Activated naive CD4-positive, alpha-beta T cell treated with anti-CD3 and anti-CD28 coated beads, Interleukin-2, amount 50 U/mL, for 16 hours (primary cell): ENCODE measurements at regions not wholly inside any gene's neighbourhood (a gene's known extent, or its start where the extent isn't known, plus 50 kb on each side); places are given as distances from the start of the nearest gene placed in this dataset.

Experiments
- DNase-seq: peaks from one replicate; pipeline ENCODE4 v3.0.0-alpha.2; 2020

DNA sequence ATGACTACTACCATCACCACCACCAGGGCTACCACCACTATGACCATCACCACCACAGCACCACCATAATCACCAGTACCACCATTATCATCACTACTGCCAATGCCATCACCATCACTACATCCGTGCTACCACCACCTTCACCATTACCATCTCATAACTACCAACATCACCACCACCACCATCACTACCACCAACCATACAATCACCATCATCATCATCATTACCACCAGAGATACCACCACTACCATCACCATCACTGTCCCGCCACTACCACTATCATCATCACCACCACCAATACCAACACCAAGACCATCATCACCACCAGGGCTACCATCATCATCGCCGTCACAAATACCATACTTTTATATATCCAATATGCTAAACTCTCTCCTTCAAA is 369.6 kb upstream of the DYNLRB2 start:
- DNase-seq = no peak

DNA sequence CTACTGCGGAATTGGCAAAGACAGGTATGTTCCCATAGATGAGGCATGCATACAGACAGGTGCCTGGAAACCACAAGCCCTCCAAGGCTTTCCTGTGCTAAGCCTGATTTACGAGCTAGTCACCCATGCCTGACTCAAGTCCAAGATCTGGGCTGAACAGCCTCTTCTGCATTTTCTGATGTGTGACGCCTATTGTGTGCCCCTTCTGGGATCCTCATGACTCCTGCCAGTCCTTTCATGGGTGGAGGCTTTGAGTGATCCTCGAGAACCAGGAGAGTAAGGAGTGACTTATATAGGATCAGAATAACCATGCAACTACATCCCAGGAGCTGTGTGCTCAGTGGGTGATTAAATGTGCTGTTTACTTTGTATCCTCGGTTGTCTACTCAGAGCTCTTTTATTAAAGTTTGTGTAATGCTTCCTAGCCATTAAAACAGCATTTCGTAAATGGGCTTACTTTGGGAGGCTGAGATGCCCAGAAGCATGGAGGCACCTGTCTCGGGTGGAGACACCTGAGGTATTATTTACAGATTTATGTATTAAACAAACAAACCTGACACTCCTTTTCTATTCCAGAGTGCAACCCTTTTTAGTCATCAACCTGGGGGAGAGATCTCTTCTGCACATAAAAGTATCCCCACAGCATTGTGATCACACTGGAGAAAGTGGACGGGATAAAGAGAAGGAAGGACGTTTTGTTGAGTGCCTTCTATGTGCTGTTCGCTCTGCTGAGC is 373.0 kb upstream of the DYNLRB2 start:
- no peak for DNase-seq

DNA sequence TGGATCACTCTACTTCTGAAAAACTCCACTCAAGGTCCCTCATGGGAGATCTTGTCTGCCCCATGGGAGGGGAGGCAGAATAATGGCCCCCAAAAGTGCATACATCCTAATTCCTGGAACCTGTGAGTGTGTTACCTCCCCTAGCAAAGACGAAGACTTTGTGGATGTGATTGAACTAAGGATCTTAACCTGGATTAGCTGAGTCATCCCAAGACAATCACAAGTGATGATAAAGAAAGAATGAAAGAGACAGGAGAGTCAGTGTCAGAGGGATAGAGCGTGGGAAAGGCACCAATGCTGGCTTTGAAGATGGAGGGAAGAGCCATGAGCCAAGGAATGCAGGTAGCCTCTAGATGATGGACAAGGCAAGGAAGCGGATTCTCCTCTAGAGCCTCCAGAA is 374.7 kb upstream of the DYNLRB2 start:
- DNase-seq = no peak

DNA sequence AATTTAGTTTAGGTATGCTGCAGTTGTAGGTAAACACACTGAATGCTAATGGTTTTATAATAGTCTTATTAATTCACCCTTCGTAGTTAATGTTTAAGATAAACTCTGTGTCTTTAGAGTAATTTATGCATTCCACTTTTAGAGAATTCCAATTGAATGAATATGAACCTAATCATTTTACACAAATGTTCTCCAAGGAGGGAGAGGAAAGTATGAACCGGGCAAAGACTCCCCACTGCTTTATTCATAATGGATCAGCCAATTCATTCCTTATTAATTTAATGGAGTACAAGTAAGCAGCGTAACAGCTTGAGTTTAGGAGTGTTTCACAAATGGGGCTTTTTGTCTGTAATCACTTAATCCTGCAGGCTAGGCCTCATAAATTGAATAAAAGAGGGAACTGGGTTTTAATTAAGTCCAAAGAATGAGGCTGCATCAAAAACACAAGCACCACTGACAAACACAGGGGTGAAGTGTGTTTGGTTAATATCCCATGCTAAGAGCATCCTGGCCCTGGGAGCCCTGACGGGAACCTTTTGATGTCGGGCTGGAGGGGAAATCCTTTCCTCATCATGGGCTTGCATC is 375.7 kb upstream of the DYNLRB2 start:
- no peak for DNase-seq

DNA sequence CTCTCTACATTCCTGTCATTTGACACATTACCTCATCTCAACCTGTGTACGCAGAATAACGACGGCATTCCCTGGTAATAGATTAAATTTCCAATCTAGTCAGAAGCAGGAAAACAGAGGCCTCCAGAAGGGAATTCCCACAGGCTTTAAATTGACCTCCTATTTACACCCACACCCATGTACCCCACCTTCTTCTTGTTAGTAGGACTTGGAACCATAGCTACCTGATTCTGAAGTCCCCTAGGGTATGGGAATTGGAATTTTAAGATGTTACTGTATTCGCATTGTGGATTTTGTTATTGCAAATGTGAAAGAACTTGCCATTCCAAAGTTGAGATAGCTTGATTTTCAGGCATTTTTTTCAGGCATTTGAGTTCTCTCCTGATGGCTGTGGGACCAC is 377.5 kb upstream of the DYNLRB2 start:
- no peak for DNase-seq

DNA sequence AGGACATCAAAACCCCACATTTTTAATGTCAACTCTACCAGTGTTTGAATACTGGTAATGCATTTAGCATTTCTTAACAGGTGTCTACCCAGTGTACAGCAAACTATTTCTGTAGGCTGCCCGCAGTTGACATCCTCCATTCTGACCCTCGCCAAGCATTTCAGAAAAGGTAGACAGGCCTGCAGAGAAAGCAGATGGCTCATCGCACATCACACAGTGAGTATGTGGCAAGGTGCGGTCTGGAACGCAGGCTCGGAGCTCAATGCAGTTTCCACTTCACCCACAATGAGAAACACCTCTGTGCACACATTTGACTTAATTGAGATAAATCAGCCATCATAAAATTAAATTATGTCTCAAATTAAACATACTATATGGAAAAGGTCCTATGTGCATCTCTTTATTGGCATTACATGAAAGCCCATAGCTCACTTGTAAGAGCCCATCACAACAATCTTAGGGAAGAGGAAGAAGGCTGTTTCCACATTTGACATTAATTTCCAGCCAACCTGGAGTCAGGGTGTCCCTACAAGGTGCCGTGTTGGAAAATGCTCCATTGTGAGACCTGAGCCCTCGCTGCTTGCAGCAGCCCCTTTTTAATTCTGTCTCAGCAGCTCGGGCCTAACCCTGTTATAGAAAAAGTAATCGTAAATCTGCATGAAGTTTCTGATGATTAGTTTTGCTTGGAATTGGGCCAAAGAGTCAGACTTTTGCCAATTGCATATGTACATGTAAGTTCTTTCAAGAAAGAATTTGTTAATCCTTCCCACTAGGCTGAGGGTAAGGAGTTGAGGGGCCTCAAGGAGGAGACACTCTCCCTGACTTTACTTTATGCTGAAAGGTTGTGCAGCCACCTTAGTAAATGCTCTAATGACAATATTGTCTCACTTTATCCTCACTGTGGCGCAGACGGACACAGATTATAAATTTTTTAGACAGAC is 378.7 kb upstream of the DYNLRB2 start:
- DNase-seq = no peak

DNA sequence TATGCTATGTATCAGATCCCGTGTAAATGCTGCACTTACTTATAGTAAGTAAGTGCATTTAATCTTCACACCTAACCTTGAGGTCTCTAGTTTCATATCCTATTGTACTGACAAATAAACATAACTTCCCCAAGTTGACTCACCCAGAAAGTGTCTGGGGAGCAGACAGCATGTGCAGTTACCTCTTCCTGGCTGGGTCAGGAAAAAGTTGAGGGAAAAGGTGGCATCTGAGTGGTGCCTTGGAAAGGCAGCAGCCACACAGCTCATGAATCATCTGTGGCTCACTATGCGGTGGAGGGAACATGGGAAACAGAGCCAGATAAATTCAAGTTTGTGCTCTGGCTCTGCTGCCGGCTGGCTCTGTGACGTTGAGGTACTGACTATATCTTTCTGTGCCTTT is 382.0 kb upstream of the DYNLRB2 start:
- no peak for DNase-seq

DNA sequence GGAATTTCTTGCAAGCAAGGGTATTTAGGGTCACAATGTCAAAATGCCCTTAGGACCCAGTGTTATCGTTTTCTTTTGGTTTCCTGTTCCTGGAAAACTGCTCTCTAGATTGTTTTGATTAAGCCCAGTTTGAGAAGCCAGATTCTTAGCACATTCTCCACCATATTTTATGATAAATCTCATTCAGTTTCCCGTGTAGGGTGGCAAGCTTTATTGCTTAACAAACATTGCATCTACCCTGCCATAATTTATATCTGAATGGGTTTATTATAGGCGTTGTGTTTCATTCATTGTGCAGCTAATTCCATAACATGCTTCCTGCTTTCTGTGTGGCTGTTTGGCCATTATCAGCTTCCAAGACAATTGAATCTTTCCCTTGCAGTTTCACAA is 389.1 kb upstream of the DYNLRB2 start:
- no peak for DNase-seq

DNA sequence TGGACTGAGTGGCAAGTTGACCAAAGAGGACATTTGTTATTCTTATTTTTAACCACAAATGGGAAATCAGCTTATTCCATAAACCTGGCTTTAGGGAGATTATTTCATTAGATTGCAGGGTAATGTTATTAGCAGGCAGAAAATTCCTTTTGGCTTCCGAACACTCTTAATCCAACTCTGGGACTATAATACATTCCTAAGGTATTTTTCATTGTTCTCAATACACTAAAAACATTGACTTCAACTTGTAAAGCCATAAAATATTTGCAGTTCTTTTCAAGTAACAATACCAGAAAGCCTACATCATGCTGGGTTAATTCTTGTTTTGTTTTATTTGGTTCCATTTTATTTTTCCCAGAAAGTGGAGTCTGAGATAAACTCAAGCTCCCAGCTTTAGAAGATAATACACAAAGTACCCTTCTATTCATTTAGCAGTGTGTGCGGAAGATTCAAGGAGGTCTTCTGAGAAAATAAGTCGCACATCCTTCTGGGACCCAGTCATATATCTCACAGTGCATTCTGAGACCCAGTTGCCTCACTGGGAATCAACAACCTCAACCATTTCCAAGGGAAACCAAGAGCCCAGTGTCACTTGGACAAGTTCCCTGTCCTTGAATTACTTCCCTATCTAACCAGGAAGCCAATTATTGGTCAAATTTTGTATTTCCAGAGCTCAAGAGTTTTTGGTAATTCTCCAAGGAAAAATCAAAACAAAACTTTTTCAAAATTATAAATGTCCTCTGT is 389.6 kb upstream of the DYNLRB2 start:
- DNase-seq = no peak

DNA sequence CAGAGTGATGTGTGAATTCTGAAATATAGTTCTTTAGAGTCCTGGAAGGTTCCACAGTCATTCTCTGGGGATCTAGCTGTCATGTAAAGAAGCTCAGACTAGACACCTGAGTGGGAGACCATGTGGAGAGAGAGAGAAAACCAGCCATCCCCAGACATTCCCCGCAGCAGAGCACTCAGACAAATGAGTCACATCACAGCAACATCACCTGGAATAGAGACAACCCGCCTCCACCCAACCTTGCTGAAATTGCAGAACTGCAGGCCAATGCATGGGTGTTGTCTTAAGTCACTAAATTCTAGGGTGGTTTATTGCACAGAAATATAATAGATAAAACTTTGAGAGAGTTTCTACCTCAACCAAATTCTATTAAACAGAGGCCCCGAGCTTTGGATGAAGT is 392.0 kb upstream of the DYNLRB2 start:
- no peak for DNase-seq

DNA sequence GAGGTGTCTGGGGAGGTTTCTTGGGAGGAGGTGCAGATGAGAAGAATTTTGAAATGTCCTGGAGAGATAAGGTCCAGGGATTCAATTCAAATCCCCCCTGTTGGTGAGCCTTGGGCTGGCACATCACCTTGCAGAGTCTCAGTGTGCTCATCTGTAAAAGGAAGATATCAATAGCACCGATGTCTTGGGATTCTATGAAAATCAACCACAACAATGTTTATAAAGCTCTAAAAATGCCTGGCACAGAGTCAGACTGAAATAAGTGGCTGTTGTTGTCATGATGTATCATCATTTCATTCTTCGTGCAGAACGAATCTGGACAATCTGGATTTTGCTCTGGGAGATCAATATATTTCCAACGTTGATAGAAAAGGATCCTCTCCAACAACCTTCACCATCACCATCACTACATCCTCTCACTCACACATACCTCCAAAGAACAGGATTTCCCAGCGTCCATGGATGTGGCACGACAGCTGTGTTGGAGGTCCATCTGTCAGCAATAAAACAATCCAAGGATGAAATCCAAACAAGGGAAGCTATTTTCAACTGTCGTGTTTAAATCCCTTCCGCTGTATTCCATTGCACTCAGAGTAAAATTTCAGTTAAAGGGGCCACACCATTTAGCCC is 393.7 kb upstream of the DYNLRB2 start:
- DNase-seq = no peak

DNA sequence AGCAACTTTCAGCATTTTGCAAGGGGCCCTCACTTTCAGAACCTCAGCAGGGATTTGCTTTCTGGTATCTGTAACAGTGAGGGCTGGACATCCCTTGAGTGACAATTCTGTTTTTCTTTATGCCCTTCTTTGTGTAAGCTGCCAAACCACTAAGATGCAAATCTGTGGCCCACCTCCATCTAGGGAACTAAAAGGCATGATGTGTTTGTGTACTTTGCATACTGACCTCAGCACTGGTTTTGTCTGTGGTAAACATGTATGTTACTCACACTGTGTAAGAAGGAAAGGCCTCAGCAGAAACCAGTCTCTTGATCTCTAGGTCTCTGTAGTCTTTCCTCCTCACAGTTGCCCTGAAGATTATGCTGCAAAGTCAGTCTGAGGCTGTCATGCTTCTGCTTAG is 396.6 kb upstream of the DYNLRB2 start:
- no peak for DNase-seq

DNA sequence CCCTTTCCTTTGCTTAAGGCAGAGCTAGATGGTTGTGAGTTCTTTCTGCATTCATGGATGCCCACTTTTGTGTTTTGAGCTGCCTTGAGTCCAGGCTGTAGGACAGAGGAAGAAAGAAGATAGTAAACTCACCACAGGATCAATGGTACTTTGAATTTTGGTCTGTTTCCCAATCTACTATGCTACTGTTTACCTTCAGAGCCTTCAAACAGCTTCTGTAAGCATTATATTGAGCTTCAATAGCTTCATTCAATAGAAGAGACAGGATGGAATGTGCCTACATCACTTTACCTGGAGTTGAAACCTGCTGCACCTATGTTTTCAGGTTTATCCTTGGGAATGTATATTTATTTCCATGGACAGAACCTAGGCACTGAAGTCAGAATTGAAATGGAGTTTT is 397.9 kb upstream of the DYNLRB2 start:
- DNase-seq = no peak

DNA sequence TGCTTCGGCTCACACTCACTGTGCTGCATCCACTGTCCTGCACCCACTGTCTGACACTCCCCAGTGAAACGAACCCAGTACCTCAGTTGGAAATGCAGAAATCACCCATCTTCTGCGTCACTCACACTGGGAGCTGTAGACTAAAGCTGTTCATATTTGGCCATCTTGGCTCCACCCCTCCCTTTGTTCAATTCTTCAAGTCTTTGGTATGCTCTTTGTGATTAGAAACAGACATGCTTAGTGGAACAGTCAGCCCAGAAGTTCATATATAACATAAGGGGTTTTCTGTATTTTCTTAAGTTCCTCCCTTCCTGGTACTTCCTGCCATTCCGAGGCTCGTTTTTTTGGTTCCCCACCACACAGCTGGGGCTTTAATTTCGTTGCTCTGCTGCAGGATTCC is 398.5 kb upstream of the DYNLRB2 start:
- DNase-seq = no peak

DNA sequence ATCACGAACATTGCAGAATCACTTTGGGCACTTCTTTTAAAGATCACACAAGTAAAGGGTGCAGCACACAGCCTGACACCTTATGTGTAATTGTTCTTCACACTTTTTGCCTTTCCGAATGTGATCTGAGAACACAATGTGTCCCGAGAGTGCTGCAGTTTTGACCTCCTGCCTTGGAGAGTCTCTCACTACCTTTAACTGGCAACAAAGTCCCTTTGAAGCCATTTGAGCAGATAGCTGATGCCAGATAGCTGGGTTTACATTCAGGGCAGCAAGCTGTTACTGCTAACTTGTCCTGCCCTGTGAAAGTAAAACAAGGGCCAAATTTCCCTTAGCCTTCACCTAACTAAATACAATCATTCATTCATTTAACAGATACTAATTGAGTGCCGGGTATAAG is 411.0 kb upstream of the DYNLRB2 start:
- no peak for DNase-seq

DNA sequence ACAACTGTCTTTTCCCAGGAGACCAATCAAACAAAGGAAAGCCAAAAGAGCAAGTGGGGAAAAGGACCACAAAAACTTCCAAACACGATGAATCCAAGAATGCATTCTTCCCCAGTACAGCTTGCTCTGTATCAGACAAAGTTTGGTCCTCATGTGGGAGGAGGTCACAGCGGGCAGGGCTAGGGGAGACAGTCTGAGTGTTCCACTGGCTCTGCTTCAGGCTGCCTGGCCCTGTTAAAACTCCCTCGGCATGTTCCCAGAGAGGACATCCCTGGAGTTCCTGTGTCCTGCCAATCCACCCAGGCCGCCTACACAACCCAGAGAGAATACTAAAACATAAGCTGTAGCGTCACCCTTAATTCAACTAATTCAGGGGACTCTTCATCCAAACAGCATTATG is 415.1 kb upstream of the DYNLRB2 start:
- no peak for DNase-seq

DNA sequence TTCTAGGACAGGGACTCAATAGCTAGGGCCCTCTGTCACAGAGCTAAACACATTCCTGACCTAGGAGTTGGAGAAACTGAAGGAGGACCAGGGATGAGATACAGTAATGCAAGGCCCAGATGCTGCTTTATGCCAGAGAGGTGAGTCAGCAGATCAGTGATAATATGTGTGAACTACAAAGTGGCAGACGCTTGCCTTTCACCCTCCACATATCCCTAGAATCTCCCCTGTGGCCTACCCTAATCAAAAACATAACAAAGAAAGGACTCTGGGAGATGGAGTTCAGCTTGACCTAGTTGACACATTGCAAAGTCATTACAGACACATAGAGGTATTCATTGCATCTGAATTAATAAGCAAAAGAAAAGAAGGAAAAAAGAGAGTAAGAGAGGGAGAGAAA is 417.6 kb upstream of the DYNLRB2 start:
- DNase-seq = no peak

DNA sequence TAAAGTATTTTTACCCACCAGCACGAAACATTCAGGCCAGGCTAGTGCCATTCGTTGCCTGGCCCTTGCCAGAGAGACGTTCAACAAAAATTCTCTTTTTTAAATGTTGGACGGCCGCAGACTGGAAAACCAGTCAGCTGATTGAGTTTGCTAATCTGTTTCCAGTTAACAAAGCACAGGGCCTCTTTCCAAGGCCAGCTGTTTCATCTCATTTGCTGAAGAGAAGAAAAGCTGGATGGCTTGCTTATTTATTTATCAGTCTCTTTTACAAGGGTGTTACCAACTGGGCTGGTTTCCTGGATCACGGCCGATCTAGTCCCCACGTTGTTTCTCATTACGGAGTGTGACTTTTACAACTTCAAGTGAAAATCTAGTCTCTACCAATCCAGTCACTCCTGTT is 418.7 kb upstream of the DYNLRB2 start:
- DNase-seq = no peak

DNA sequence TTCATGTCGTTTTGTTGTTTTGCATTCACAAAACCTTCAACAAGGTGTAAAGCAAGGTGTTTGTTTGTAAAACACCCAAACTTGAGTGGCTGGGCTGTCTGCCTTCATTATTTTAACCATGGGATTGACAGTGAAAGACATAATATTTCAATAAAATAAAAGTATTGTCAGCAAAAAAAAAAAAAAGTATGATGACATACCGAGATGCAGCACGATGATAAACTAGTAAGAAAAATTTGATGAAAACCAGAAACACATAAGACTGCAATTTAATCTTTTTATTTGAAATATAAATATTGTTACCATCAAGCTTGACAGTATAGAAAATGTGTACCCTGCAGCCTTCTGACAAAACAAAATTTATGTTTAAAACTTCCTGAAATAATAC is 419.3 kb upstream of the DYNLRB2 start:
- no peak for DNase-seq

DNA sequence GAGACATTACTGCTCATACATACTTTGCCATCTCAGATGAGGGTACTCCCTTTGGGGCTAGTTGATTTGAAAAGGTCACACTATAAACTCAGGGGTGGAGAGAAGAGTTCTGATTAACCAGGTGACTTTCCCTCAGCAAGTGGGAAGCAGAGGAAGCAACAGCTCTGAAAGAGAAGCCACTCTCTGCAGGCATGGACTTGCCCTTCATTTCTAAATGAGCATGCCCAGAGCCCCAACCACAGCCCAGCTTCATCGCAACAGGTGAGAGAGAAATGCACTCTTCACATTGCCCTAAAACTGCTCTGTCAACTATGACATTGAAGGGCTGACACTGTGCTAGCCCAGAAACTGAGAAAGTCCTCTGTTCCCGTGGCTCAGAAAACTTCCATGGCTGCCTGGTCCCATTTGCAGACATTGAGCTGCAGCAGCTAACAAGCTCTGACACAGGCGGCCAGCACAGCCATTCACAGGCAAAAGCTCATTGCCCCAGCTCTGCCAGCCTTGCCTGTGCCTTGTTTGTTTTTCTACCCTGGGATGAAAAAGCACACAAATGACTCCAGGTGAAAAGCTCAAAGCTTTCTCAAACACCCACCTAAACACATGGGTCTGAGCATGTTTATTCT is 419.8 kb upstream of the DYNLRB2 start:
- DNase-seq = no peak

DNA sequence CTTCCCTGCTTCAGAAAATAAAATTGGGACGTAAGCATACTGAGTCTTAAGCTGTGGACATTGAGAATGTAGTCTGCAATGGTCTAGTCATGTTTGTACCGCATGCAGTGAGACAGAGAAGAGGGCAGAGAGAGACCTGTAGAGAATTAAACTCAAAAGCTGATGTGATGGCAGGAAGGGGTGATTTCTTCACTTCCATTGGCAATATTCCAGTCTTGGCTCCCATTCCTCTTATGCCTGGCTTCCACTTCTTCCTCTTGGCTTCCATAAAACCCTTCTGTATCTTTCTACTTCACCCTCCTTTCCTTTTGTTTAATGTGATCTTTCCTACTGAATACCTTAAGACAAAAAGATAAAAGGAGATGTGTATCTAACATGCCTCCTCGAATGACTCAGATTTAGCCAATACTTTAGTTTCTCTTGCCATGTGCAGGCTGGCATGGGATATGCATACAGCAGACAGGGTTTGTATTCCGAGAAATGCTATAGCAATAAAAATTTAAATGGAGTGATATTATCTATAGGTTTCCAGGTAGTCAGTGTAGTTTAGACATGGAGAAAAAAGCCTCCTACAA is 423.1 kb upstream of the DYNLRB2 start:
- DNase-seq = no peak

DNA sequence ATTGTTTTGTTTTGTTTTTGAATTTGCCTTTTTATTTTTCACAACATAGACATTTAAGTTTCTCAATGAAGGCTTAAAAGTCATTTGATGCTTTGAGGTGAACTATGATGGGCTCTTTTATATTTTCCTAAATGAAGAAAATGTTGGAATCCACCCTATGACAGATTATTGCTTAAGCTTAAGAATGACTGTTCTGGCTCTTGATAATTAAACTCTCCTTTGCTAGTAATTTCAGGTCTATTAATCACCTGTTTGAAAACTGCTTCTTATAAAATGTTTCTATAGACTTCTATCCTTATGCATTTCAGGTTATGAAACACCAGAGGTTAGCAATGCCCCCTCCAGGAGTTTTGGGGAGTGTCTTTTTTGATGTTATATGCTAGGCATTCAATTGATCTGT is 424.1 kb upstream of the DYNLRB2 start:
- DNase-seq = no peak
